ENCODE measurements at regions not wholly inside any gene's neighbourhood (a gene's known extent, or its start where the extent isn't known, plus 50 kb on each side); places are given as distances from the start of the nearest gene placed in this dataset.
"Not testable (repeated sequence)": the region's sequence is repeated elsewhere in the genome, so short reads cannot be mapped to it uniquely, and the experiment has no call there.

- POLR2A ChIA-PET; H3K9me3 ChIP-seq; H3K79me2 ChIP-seq (ENCODE audit: insufficient read depth); CTCF ChIA-PET; H3K27me3 ChIP-seq (ENCODE audit: insufficient read depth); H3K9ac ChIP-seq; H3K4me1 ChIP-seq (ENCODE audit: control insufficient read depth in 1 of 2, insufficient read depth in 2 of 2, low read depth in 1 of 2, low read length in 1 of 2); H3K36me3 ChIP-seq (replicated peaks in 1 of 2; ENCODE audit: control insufficient read depth in 1 of 2, insufficient read depth in 2 of 2, low read length in 1 of 2); H3K27ac ChIP-seq (ENCODE audit: low read depth in 2 of 2, low read length in 1 of 2); H2AFZ ChIP-seq (ENCODE audit: low read depth); H3K4me2 ChIP-seq; DNase-seq; H3F3A ChIP-seq (replicated peaks; ENCODE audit: insufficient read depth); H4K20me1 ChIP-seq (ENCODE audit: insufficient read depth); H3K9me2 ChIP-seq; H3K4me3 ChIP-seq (ENCODE audit: low read depth in 2 of 2, low read length in 1 of 2): not testable (repeated sequence)
- WGBS (ENCODE audit: low lambda C conversion rate): 64% methylated on average over 2 of the region's 2 CpGs
Observed at GRCh38 chr5:120194650-120195049, 269.4 kb upstream of the PRR16 start.

- no peaks in the 10 kb centered on the region for H3K9me3 ChIP-seq
- no peak overlapping the region for H3K9ac ChIP-seq
- H3K4me3 ChIP-seq (ENCODE audit: low read depth in 2 of 2, low read length in 1 of 2): no peak overlapping the region
- no peak for DNase-seq
- no peaks in the 10 kb centered on the region for H4K20me1 ChIP-seq (ENCODE audit: insufficient read depth)
- ChIA-PET POLR2A (no interaction called here), CTCF (no interaction called here)
- H3K4me2 ChIP-seq: no peak overlapping the region
- H2AFZ ChIP-seq (ENCODE audit: low read depth): no peak overlapping the region
- H3K79me2 ChIP-seq (ENCODE audit: insufficient read depth): no peaks in the 10 kb centered on the region
- H3K9me2 ChIP-seq: no peaks in the 10 kb centered on the region
- H3K27ac ChIP-seq (ENCODE audit: low read depth in 2 of 2, low read length in 1 of 2): no peak overlapping the region
- no peaks in the 10 kb centered on the region for H3K4me1 ChIP-seq (ENCODE audit: control insufficient read depth in 1 of 2, insufficient read depth in 2 of 2, low read depth in 1 of 2, low read length in 1 of 2)
- no peak for TF ChIP-seq JUND (IDR thresholded peaks at IDR 0.05)
- no peak for TF ChIP-seq NRF1 (IDR thresholded peaks at IDR 0.05; ENCODE audit: low read depth, low read length)
- no peak for TF ChIP-seq REST (IDR thresholded peaks at IDR 0.05; ENCODE audit: low read depth, low read length)
- no peak for TF ChIP-seq RAD21 (IDR thresholded peaks at IDR 0.05; ENCODE audit: low read length)
- no peak for TF ChIP-seq TAF1 (IDR thresholded peaks at IDR 0.05; ENCODE audit: borderline replicate concordance, low read depth, low read length)
- TF ChIP-seq NFIC (IDR thresholded peaks at IDR 0.05; ENCODE audit: borderline replicate concordance): no peak
- no peak for TF ChIP-seq PBX3 (IDR thresholded peaks at IDR 0.05)
- TF ChIP-seq EZH2phosphoT487 (IDR thresholded peaks at IDR 0.05; ENCODE audit: borderline replicate concordance, low read depth): no peak
- no peak for TF ChIP-seq GABPA (IDR thresholded peaks at IDR 0.05; ENCODE audit: low read depth)
- TF ChIP-seq SMC3 (IDR thresholded peaks at IDR 0.05; ENCODE audit: low read depth, low read length): no peak
- TF ChIP-seq USF2 (IDR thresholded peaks at IDR 0.05; ENCODE audit: borderline replicate concordance, low read depth, low read length): no peak
- no peak for TF ChIP-seq ZBTB33 (IDR thresholded peaks at IDR 0.05; ENCODE audit: borderline replicate concordance, low read depth)
- TF ChIP-seq USF1 (IDR thresholded peaks at IDR 0.05; ENCODE audit: borderline replicate concordance, low read depth): no peak
- no peak for TF ChIP-seq RCOR1 (IDR thresholded peaks at IDR 0.05; ENCODE audit: low read length)
- TF ChIP-seq RXRA (IDR thresholded peaks at IDR 0.05; ENCODE audit: borderline replicate concordance, low read depth): no peak
- TF ChIP-seq RFX5 (IDR thresholded peaks at IDR 0.05; ENCODE audit: low read length): no peak
- TF ChIP-seq TCF12 (IDR thresholded peaks at IDR 0.05): no peak
- no peak for TF ChIP-seq YY1 (IDR thresholded peaks at IDR 0.05; ENCODE audit: low read depth)
- no peaks in the 10 kb centered on the region for H3F3A ChIP-seq (replicated peaks; ENCODE audit: insufficient read depth)
- no peaks in the 10 kb centered on the region for H3K36me3 ChIP-seq (replicated peaks in 1 of 2; ENCODE audit: control insufficient read depth in 1 of 2, insufficient read depth in 2 of 2, low read length in 1 of 2)
- WGBS (ENCODE audit: low lambda C conversion rate): 80% methylated on average over 3 of the region's 3 CpGs
- no peaks in the 10 kb centered on the region for H3K27me3 ChIP-seq (ENCODE audit: insufficient read depth)
Observed at GRCh38 chr5:120199559-120199958, 264.5 kb upstream of the PRR16 start.
